GM12874 (cell line): ENCODE measurements at regions not wholly inside any gene's neighbourhood (a gene's known extent, or its start where the extent isn't known, plus 50 kb on each side); places are given as distances from the start of the nearest gene placed in this dataset.

ENCODE experiments used
- CTCF ChIP-seq: IDR thresholded peaks from 2 replicates; pipeline ENCODE4 v1.5.1; 2011; ENCODE audit warnings: low read depth, mild to moderate bottlenecking, control low read depth, low read length, moderate library complexity; ENCODE audit not compliant: insufficient read depth

- no peak for TF ChIP-seq CTCF
Measured at GRCh38 chr18:43681661-43682060, 404.4 kb upstream of the SYT4 start.

- no peak for TF ChIP-seq CTCF
Measured at GRCh38 chr18:43682196-43682595, 404.9 kb upstream of the SYT4 start.

- TF ChIP-seq CTCF, result no peak
Measured at GRCh38 chr18:43686709-43687108, 409.4 kb upstream of the SYT4 start.

- TF ChIP-seq CTCF, result no peak
Measured at GRCh38 chr18:43692099-43692690, 414.9 kb upstream of the SYT4 start.

- TF ChIP-seq CTCF, result no peak
Measured at GRCh38 chr18:43702399-43702798, 425.1 kb upstream of the SYT4 start.

GRCh38 chr18:43703050-43703449 lies 425.8 kb upstream of the SYT4 start:
- no peak for TF ChIP-seq CTCF

- no peak for TF ChIP-seq CTCF
Measured at GRCh38 chr18:43705850-43706249, 428.6 kb upstream of the SYT4 start.

- TF ChIP-seq CTCF, result no peak
Measured at GRCh38 chr18:43710135-43710534, 432.8 kb upstream of the SYT4 start.
